Activated CD4-positive, alpha-beta T cell treated with anti-CD3 and anti-CD28 coated beads for 1 hour (primary cell): ENCODE measurements at regions not wholly inside any gene's neighbourhood (a gene's known extent, or its start where the extent isn't known, plus 50 kb on each side); places are given as distances from the start of the nearest gene placed in this dataset.

Source experiments
- DNase-seq: peaks from one replicate; pipeline ENCODE4 v3.0.0-alpha.2; 2020

DNA sequence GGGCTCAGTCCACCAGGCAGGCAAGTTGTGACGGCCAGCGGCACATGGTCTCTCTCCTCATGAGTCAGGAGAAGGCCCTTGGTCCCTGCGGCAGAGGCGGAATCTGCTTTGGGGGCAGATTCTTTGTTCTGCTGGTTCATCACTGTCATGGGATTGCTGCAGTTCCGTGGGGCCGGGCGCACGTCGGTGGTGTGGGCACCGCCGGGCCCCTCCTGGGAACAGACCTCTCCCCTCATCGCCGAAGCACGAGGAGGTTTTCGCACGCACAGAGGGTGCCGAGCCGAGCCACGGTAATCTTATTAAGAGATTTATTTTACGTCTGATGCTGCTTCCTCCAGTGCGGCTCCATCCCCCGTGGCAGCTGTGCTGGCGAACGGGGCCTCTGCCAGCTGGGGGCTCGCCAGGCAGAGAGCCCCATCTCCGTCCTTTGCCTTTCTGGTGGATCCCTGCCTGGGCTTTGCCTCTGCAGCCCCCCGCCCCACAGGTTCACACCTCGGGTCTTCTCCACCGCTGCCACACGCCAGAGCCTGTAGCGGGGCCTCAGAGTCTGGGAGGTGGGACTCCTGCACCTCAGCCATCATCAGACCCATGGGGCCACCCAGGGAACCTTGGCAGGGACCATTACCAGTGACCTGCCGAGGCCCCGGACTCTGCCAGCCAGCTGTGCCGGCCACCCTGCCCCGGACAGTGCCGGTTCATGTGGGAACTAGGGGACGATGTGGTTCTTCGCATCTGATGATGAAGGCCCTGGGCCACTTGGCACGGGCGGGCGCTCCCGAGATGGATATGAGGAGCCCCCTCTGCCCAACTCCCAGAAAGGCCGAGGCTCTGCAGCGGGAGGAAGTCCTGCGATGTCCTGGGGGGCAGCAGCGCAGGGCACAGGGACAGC is 86.7 kb upstream of the NKX1-1 start:
- DNase-seq: no peak

GRCh38 chr4:1492142-1492457 is 85.9 kb upstream of the NKX1-1 start:
- no peak for DNase-seq

DNA sequence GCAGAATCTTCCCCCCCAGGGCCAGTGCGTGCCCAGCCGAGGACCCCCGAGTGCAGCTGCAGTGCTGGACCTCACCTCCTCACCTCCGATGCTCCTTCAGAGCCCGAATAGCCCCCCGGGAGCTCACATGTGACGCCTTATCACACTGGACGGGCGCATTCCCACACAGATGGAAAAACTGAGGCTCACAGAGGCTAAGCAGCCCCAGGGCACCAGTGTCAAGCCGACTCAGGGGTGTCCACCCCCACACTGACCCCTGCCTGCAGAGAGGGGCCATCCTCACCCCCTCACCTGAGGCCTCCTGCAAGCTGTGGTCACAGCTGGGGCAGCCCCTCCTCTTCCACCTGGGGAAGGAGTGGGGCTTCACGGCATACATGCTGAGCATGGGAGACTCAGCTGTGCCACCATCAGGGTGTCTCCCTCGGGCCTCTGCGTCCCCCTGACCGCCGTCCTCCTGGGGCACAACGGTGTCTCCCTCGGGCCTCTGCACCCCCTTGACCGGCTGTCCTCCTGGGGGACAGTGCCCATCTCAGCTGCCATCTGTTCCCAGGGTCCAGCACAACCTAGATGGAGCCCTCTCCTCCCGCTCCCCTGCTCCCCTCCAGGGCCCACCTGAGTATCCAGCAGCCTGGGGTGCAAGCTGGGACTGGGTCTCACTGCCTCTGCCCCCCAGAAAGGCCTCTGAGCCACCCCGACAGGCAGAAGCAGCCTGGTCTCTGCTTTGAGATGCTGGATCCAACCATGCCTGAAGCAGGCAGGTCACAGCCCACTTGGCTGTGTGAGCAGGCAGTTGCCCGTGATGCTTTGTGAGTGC is 85.3 kb upstream of the NKX1-1 start:
- DNase-seq: no peak

- DNase-seq: no peak
Measured at GRCh38 chr4:1490654-1491327, 84.5 kb upstream of the NKX1-1 start.

DNA sequence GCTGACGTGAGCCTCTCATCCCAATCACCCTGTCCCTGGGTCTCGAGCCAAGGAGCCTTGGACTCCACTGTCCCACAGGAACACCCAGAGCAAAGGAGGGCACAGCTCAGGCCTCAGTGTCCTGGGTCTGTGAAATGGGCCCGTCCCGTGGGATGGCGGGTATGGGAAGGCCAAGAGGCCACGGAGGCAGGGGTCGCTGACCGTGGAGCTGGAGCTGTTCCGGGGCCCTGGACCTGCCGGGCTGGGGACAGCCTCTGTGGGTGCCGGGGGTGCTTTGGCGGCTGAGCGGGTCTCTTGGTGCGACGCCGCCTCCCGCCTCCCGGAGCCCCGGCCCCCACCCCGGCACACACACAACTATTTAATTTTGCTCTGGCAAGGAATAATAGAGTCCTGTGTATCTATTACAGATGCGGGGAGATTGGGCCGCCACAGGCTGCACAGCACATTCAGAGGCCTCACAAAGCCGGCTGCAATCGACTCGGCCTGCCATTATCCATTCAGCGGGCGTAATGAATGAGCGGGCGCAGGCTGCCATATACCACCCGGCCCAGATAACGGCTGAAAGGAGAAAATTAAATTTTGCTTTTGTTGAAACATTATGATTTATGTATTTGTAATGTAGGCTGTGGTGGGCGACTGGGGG is 83.9 kb upstream of the NKX1-1 start:
- no peak for DNase-seq

GRCh38 chr4:1489639-1489995 is 83.4 kb upstream of the NKX1-1 start:
- DNase-seq: no peak

DNA sequence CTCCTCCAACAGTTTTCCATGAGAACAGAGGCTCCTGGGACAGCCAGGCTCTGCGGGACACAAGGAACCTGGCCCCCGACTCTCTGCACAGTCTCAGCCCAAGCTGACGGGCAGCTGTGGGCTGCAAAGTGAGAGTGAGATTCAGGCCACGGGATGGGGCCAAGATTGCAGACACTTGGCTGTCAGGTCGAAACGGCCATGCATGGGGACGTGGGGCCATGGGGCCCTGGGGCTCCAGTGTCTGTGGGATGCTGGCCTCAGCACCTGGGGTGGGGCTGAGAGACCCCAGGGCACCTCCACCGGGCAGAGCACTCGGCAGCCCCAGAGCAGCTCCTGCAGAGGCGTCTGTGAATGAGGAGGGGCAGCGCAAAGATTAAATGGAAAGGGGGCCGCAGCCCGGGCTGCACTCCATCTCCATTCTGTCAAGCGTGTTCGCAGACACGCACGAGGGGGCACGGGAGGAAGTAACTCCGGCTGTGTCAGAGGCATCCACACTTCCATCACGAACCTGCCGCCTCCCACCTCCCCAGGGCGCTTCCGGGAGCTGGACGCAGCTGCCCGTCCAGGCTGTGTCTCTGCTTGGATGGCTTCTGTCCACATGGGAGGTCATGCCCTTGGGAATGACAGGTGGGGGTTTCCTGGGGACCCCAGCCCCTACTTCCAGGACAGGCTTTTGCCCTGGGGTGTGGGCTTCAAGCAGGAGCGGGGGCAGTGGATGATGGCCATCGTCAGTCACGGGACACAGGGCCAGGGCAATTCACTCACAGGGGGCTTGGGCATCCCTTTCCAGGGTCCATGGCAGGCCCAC is 82.8 kb upstream of the NKX1-1 start:
- DNase-seq: no peak

- no peak for DNase-seq
Measured at GRCh38 chr4:1488357-1488756, 82.1 kb upstream of the NKX1-1 start.

GRCh38 chr4:1487761-1488160 is 81.5 kb upstream of the NKX1-1 start:
- DNase-seq: no peak

DNA sequence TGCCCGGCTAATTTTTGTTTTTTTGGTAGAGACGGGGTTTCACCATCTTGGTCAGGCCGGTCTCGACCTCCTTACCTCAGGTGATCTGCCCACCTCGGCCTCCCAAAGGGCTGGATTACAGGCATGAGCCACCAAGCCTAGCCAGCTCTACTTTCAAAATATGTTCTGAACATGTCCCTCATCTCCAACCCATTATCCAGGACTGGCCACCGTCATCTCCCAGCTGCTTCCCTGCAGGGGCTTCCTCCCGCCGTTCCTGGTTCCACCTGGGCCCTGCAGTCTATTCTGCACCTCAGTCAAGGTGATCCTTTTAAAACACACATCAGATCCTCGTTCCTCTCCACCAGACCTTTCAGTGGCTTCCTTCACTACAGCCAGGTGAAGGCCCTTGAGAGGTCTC is 80.9 kb upstream of the NKX1-1 start:
- DNase-seq: no peak

- no peak for DNase-seq
Measured at GRCh38 chr4:1485280-1485679, 79.0 kb upstream of the NKX1-1 start.

DNA sequence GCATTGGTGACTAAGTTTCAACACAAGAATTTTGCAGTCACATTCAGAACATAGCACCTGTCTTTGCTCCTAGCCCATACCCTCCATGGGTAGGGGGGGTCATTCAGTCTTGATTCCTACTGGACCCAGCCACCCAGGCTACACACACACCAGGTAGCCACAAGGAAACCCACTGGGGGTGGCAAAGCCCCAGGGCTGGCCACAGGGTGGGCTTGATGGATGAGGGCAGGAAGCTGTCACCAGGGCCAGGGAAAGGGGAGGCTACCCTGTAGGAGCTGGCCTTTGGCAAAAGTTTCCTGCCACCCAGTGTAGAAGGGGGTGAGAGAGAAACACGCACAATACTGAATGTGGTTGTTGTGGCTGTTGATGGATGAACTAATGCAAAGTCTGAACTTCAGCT is 74.5 kb upstream of the NKX1-1 start:
- DNase-seq: no peak

DNA sequence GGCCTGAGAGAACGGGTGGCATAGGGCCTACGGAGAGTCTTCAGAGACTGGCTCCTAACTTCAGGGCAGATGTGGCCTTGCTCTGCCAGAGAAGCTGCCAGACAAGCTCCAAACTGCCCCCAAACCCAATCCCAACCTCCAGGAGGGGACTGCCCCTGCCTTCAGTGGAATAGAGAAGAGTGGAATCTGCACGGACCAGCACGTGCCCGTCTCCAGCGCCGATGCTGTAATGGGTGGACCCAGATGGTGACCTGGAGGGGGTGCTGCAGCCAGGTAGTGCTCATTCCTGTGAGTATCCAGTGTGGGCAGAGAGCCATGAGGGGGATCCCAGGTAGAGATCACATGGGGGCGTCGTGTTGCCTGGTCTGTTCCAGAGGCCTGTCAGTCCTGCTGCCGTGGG is 73.2 kb upstream of the NKX1-1 start:
- DNase-seq: no peak

GRCh38 chr4:1478766-1479355 is 72.6 kb upstream of the NKX1-1 start:
- no peak for DNase-seq

- no peak for DNase-seq
Measured at GRCh38 chr4:1477045-1477840, 71.0 kb upstream of the NKX1-1 start.

- DNase-seq: no peak
Measured at GRCh38 chr4:1476140-1476513, 69.9 kb upstream of the NKX1-1 start.

- DNase-seq: no peak
Measured at GRCh38 chr4:1475277-1476139, 69.3 kb upstream of the NKX1-1 start.

DNA sequence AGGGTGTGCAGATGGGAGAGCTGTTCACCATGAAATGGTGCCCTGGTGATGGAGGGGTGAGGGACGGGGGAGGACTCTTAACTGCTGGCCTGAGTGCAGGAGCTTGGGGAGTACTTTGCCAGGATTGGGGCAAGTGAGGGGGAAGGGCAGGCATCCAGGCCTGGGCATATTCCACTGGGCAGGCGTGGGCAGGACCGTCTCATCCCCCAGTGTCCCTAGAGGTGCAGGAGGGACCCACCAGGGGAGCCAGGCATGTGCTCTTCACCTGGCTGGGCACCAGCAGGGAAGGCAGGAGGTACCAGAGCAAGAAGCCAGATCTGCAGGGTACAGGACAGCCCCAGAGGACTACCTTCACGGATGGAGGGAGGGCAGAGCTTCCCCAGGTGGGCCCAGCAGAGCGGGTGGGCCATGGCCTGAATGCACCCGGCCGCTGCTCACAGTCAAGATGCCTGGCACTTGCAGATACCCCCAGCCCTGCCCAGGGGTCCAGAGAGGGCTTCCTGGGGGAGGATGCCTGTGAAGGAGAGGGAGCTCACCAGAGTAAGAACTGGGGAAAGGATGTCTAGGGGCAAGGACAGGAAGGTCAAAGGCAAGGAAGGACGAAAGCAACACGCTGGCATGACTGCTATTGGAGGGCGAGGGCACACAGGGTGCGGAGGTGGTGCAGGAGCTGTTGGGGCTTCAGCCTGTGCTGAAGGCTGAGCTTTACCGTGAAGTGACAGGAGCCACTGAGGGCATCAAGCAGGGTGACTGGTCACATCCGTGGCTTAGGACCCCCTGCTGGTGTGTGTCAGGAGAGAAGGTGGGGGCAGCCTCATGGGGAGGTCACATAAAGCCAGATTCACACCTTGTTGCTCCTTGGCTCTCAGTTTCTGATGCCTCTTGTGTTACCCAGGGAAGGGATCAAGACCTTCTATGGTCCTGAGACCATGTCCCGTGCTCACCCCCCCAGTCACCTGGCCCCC is 68.2 kb upstream of the NKX1-1 start:
- DNase-seq: no peak

- no peak for DNase-seq
Measured at GRCh38 chr4:1473718-1474117, 67.5 kb upstream of the NKX1-1 start.
